HG02884 (cell line): ENCODE measurements at regions not wholly inside any gene's neighbourhood (a gene's known extent, or its start where the extent isn't known, plus 50 kb on each side); places are given as distances from the start of the nearest gene placed in this dataset.

ENCODE experiments used
- ATAC-seq: cut with Tn5 transposase; IDR thresholded peaks from one replicate; pipeline ENCODE4 v1.9.1; 2021; ENCODE audit warnings: mild to moderate bottlenecking, moderate library complexity; ENCODE audit not compliant: unreplicated experiment

DNA sequence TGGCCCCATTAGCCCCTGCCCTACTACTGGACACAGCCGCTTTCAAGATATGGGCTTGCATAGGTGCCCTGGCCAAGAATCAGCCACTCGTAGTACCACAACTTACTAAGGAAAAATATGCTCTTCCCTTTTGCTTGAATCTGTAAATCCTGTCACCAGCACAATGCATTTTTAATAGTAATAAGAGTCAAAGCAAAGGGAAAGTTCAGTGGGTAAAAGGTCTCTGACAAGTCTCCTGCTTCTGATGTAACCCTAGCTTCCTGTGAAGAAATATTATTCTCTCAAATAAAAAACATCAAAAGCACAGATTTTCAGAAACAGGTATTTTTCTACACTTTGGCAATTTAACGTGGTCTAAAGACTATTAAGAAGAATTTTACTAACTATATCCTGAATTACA, 373.8 kb downstream of the GJA1 start:
- no peak for ATAC-seq

DNA sequence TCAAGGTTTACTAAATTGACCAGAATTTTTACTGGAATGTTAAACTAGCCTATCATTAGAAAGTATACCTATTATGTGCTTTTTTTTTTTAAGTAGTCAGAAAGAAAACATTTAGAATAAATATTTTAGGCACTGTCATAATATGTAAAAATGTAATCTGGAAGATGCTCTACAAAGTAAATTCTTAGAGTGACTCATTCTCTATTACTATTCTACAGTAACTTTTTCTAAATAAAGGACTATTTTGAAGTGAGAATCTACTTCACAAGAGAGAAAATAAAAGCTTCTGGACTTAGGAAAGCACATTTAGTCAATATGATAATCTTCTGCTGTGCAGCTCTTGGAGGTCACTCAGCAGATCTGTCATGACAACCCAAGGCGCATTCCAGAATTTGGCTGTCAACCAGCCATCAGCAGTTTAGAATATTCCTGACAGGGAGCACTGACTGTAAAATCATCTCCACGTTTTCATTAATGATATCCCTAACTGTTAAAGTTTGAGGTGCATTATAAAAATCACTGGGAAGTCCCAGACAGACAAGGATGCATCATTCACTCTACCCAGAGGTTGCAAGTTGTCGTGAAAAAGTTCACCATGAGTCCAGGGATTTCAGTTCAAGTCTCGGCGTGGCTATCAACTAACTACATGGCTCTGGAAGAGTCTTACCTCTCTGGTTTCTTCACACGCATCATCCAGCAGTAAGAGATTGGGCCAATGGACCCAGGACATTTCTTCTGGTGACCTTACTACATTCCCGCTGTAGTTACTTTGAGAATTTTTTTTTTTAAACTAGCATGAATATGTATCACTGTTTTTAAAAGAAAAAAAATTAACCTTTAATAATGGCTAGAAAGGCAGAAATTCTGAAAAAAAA, 374.9 kb downstream of the GJA1 start:
- ATAC-seq = no peak

DNA sequence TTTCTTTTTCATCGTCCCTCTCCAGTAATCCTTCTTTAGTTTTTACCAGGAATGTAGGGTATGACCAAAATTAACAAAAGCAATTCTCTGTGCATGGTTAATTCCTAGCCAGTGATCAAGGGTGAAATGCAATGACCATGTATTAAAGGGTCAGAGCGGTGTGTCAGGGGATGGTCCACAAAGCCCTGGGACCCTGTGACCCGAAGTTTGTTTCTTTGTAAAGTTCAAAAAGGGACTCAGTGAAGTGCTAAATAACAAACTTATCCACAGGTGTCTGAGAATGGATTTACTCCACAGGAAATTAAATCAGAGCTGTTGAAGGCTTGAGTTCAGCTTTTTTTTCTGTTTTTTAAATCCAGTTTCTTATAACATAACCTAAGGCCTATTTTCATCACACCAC, 375.7 kb downstream of the GJA1 start:
- no peak for ATAC-seq

DNA sequence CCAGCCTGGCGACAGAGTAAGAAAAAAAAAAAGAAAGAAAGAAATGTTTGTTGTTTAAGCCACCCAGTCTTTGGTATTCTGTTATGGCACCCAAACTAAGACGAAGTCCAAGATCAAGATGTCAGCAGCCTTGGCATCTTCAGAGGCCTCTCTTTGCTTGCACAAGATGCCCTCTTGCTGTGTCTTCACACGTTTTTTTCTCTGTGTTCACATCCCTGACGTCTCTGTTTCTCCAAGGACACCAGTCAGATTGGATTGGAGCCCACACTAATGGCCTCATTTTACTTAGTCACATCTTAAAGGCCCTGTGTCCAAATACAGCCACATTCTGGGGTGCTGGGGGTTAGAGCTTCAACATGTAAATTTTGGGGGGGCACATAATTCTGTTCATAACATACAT, 380.9 kb downstream of the GJA1 start:
- ATAC-seq = no peak

DNA sequence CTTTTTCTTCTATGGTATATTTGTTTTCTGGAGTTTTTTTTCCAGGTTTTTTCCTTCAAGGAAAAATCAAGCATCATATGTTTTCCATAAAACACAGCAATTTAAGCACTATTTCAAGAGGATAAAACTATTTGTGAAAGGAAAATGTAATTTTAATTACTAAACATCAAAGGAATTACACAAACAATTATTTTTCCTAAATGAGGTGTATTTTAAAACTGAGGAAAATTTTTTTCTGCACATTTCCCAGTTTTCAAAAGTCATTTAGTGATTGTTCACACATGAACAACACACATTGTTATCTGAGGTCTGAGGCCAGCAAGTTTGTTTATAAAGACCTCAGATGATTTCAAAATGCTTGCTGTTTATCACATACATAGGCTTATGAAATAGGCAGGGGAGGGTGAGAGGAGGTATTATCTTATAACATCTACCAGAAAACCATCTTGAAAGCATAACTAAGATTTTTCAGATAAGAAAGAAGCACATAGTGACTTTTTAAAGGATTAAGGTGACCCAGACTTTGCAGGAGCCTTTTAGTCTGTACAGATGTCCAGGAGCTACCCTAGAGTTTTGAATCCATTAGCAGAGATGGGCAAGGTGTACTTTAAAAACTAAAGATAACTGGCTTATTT, 381.6 kb downstream of the GJA1 start:
- no peak for ATAC-seq

DNA sequence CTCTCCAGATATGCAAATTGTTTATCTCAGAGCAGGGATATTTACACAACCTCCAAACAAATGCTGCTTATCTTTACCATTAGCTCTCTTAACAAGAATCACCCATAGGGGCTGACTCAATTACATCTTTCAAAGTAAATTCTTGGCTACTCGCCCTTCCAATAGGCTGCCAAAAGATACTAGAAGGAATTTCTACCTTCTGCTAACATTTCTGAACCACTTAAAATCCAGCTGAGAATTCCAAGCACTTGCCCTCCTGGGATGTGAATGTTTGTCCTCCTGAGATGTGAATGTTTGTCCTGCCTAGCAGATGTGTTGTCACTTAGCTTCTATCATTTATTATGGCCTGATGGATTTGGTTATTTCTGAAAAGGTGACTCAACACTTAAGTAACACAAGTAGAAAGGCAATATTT, 388.0 kb downstream of the GJA1 start:
- ATAC-seq = no peak

DNA sequence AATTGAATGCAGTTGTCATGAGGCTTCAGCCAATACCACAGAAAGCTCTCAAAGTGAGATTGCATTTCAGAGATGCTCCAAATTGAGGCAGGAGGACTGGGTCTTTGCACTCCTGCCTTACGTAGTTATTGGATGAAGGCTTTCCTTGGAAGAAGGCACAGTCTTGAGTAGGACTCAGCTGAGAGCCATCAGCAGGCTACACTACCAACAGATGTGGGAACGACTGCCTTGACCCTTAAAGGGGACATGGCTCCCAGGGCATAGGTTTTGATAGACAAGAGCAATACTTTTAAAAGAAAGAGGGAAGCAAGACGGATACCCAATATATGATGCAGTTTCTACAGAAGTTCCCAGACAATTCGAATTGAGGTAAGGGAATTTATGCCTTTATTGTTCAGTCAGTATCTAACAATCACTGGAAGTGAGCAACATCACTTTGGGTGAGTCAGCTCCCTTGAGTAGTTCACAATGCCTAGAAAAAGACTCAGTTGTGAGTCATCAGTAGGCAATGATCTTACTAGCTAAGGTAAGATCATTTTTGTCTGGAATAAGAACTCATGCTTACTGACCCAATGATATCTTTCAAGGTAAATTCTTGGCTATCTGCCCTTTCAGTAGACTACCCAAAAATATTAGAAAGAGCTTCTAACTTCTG, 390.8 kb downstream of the GJA1 start:
- ATAC-seq = no peak

DNA sequence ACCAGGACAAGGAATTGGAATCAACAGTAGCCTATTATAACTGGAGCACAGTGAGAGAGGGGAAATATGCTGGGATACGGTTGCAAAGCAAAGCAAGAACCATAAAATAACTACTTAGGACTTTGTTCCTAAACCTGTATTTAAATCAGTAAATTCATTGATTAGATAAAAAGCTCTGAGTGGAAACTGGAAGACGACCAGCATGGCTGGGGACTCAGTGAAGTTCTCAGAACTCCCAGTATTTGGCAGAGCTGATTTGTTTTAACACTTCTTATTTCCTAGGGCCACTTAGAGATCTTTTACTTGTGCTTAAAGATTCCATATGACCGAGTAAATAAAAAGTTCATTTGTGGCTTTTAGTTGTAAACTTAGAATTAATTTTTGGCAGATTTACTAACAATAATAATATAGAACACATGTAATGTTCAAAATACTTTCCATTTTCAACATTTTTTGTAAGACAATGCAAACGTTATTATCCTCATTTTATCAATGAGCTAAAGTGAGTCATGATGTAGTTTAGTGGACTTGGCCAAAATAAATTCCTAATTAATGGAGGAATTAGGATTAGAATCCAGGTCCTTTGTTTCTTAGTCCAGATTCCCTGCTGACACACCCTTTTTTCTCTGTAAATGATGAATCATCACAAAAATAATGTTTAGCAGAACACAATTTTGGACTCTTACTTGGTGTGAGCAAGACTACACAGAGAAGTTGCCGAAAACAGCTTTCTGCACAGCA, 392.9 kb downstream of the GJA1 start:
- ATAC-seq = no peak

DNA sequence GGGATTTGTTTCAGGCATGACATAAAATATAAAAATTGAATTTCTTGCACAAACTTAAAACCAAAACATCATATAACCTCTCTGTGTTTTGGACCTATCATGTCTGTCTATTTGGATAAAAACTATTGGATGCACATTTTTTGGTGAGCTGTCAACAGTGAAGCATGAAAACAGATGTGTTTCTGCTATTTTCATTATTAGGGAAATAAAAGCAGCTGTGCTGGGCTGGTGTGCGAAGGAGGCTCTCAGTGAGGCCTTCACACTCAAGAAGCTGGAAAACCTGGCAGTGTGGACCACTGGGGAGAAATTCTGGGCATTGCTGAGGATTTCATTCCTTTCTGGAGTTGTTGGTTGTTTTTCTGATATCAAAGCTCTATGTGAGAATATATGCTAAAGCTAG, 395.3 kb downstream of the GJA1 start:
- no peak for ATAC-seq

DNA sequence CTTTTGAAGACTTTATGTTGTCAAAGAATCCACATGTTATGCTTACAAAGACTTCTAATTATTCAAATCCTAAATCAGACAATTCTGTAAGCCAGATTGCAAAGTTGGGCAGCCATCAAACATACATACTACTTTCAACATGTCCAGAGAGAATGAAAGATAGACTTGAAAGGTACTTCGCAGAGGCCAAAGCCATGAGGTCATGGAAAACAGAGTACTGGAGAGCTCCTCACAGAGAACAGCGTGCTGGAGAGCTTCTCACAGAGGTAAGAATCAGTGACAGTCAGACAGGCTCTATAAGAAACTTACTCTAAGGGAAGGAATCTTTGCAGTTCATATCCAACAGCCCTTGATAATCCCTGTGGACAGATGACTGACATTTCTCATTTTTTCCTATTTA, 400.2 kb downstream of the GJA1 start:
- ATAC-seq = no peak

DNA sequence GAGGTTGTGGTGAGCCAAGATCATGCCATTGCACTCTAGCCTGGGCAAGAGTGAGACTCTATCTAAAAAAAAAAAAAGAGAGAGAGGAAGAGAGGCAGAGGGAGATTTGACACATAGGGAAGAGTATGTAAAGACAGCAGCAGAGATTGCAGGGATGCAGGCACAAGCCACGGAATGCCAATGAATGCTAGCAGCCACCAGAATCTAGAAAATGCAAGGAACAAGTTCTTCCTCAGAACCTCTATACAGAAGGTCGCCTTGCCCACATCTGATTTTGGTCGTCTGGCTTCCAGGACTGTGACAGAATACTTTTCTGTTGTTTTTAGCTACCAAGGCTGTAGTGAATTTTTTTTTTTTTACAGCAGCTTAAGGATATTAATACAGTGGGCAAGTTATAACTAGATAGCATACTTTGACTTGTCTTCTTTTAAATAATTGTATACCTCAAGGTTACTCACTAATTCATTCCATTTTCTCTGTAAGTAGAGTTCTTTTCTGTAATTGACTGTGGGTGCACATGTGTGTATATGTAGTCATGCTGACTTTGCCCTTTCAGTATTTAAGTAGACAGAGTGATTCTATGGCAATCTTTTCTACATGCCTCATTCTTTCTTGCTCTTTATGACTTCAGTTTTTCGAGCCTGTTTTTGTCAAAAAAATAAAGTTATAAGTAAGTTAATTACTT, 402.2 kb downstream of the GJA1 start:
- no peak for ATAC-seq

DNA sequence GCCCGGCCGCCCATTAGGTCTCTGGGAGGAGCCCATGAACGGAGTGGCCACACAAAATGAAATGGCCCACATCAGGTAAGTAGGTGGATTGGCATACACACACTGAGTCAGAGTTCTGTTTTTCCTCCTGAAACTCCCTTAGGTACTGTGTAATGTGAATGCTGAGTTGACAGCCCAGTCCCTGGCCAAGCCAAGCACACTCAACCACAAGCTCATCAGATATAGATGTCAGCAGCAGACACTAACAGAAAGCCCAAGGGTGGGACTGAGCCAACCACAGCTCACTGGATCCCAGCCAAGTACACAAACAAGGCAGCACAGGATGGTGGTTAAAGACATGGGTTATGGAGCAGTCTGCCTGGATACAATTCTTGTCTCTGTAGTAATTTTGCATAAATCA, 403.4 kb downstream of the GJA1 start:
- no peak for ATAC-seq

DNA sequence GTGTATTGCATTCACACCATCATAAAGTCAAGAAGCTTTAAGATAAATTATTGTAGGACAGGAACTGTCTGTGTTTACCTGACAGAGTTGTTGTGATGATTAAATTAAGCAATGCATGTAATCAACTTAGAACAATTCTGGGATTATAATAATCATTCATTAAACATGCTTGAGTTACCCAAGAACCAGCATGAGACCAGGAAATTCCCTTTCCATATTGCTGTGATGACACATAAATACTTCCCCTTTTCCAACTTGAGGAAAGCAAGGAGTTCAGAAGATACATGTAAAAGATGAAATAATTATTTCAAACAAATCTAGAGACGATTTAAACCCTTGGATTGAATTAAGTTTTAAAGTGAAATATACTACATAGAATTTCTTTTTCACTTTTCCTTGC, 404.4 kb downstream of the GJA1 start:
- no peak for ATAC-seq

DNA sequence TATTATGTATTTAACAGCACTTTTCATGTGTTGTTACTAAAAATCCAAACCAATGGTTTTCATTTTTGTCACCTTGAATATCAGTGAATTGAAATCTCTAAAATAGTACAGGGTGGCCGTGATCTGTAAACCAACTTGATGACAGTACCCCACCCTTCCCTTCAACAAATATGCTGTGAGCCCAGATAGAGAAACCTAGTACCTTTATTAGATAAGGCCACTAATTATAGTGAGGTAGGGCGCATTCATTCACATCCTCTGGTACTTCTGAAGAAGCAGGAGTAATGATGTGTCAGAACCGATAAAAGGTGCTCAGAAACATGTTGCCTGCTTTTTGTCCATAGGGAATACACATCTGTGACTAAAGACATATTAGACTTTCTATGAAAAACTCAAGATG, 409.5 kb downstream of the GJA1 start:
- ATAC-seq = no peak

DNA sequence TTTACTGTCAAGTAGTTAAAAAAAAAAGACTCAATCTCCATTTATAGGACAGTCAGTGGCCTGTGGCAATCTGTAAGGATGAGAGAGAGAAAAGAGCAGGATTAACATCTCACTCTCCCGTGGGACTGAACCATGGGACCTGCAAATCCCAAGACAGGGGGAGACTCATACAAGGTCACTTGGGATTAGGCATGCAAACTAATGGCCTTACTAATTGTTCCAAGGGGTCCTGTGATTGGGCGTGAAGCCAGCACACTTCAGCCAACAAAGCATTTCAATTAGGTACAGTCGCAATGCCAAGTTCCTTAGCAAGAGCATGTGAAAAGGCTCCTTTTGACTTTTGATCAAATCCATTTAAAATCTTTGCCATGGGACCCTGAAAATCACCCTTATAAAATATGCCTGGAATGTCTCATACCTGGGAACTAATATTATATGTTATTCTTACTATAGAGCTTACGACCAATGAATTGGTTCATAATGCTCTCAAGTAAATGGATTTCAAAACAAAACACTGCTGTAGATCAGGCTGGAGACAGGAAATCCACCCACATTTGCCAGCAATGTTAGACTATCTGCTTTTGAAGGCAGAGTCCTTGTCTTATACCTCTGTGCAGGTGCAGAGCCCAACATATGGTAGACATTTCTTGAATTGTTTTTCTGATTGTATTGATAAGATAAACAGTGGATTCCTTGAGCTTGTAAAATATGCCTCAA, 412.5 kb downstream of the GJA1 start:
- no peak for ATAC-seq

DNA sequence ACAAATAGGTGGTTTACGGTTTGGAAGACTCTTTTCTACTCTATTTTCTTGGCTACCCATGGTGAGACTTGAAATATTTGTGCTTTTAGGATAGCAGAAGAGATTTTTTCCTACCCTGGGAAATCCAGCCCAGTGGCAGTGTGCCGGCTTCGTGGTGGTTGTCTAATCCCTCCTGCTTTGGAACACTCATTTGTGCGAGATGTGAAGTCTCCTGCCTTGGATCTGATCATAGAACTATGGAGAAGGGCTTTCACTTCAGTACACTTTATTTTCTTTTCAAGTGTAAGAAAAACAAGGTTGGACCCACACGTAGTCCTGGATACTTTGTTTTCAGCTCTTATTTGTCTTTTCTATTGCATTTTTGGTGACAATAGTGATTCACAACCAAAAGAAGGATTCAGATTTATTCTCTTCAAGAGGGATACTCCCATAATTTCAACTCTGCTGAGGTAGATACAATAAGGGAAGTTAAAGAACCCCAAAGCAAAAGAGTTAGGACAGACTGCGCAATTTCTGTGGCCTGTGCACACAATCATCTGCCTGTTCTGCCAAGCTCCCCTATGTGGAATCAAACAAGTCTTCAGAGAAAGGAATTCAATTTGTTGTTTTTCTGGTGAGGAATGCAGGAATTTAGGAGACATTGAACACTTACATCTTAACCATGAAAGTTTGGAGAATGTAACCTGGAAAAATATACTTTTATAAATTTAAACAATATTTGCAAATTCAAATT, 413.2 kb downstream of the GJA1 start:
- no peak for ATAC-seq

DNA sequence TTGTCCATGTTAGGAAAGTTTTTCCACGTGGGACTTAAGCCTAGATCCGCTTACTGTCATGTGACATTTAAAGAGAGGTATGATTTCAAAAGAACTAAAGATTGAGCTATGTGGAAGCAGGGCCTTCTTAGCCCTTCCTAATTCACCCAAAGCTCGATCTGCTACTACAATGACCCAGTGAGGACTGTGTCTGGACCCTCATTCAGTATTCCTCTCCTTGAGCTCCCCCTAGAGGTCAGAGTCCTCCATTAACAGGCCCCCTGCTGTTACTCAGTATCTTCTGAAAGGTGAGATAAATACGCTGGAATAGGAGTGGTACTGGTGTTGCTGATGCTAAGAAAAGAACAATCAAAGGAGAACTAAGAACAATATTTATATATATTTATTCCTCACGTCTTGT, 414.0 kb downstream of the GJA1 start:
- peak; percentile 89 for ATAC-seq

DNA sequence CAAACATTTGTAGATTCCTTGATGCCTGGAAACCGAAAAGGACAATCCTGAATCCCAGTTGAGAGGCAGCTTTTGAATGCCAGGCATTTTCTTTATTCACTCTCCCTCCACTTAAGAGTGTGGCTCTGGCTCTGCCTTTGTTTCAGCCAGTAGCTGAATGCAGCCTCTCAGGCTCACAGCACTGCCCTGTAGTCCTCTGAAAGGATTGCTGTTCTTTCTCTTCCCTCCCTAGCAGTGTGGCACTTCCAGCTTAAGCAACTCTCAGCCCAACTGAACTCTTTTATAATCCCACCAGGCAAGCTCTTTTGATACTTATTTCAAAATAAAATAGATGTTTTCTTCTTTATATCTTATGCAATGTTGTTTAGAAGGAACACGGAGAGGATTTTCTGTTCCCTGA, 415.6 kb downstream of the GJA1 start:
- ATAC-seq = no peak

DNA sequence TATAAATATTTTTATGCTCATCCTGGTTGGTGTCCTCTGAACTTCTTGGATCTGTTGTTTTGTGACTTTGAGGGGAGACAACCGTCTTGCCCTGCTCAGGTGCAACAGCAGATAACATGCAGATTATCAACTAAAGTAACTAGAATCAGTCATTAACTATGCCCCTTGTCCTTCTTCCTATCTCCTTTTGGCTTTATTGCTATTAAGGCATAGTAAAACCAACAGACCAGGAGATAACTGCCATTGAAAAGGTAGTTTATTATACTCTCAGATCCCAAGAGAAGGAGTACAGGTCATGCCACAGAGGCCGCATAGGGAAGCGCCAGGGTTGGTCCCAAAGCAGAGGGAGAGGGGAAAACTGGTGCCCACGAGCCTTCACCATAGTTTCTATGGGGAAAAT, 418.2 kb downstream of the GJA1 start:
- ATAC-seq = no peak

DNA sequence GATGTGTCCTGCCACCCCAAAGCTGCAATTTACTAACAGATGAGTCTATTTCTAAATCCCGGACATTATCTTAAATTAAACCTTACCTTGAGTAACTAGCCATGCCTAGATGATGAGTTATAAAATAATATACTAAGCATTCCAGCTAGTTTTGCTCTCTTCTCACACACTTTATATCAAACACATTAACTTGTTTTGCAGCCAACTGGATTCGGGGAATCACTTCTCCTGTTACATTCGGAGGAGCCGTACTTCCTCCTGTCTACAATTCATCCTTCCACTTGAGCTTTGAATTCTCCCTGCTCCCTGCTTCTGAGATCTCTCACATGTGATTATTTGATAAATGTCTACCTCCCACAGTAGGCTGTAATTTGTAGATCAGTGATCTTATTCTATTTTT, 420.1 kb downstream of the GJA1 start:
- ATAC-seq = no peak
